Activated naive CD8-positive, alpha-beta T cell treated with anti-CD3 and anti-CD28 coated beads, Interleukin-2, amount 50 U/mL, for 16 hours (primary cell): ENCODE measurements at regions not wholly inside any gene's neighbourhood (a gene's known extent, or its start where the extent isn't known, plus 50 kb on each side); places are given as distances from the start of the nearest gene placed in this dataset.

Experiments
- DNase-seq: peaks from one replicate; pipeline ENCODE4 v3.0.0-alpha.2; 2020; ENCODE audit warnings: low read depth, low spot score

DNA sequence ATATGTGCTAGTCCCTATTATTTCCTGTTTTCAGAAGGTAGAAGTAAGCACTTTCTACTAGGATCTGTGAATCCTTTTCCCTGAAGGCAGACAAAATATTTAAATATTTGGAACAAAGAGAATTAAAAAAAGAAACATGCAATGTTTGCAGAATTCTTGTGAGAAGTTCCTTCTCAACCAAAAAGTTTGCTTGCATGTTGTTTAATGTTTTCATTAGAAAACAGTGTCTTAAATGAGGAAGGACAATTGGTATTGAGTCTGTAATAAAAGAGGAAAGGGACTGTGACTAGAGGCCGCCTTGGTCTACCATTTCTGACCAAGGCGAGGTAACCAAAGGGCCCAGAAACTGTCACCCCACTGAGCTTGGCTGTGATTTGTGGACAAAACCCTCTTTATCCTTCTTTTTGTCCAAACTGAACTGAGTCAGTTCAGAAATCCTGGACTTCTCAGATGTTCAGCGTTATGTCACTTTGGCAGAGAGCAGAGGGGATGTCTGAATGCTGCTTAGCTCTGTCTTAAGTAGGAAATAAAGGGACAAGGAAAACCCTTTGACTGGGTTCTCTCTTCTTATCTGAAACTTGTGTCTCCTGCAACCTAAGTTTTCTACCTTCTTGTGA lies 129.8 kb upstream of the CPM start:
- DNase-seq = no peak

DNA sequence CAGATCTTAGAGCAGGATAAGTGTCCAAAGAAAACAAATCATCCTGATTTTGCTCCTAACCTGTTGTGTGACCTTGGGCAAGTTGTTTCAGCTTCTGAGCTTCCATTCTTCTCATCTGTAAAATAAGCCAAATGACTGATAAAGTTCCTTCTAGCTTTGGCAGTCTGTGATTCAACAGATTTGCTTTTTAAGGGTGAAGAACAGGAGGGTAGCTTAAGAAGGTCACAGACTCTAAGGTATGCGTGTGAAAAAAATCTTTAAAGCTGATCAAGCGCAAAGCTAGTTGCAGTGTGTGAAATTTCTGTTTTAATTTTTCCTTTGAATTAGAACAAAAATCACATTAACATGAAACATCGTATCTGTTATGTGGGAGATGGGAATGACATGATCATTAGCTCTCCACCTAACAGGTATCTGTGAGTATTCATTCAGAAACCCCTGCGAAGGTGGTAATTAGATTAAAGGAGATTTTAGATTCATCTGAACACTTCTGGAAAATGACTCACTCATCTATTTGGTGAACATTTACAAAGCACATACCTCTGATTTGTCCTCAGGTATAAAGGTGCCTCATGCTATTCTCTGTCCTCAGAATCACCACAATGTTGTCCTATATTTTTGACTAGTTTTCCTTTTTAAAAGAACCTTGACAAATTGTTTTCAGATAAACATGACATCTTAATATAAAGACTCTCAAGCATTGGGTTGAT lies 131.9 kb upstream of the CPM start:
- no peak for DNase-seq

DNA sequence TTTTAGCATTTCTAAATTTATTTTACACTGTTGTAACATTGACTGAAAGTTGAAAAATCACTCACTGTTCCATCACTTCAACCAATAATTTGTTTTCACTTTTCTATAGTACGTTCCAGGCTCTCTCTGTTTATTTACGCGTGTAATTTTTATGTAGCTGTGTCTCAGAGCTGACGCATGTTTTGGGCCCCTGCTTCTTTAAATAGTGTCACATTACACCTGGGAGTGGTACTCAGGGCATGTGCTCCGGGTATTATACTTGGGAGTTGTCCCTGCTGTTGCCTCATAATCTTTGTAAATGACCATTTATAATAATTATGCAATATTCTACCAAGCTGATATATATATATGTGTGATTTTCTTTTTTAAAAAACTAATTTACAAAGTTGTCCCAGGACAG lies 132.8 kb upstream of the CPM start:
- no peak for DNase-seq

DNA sequence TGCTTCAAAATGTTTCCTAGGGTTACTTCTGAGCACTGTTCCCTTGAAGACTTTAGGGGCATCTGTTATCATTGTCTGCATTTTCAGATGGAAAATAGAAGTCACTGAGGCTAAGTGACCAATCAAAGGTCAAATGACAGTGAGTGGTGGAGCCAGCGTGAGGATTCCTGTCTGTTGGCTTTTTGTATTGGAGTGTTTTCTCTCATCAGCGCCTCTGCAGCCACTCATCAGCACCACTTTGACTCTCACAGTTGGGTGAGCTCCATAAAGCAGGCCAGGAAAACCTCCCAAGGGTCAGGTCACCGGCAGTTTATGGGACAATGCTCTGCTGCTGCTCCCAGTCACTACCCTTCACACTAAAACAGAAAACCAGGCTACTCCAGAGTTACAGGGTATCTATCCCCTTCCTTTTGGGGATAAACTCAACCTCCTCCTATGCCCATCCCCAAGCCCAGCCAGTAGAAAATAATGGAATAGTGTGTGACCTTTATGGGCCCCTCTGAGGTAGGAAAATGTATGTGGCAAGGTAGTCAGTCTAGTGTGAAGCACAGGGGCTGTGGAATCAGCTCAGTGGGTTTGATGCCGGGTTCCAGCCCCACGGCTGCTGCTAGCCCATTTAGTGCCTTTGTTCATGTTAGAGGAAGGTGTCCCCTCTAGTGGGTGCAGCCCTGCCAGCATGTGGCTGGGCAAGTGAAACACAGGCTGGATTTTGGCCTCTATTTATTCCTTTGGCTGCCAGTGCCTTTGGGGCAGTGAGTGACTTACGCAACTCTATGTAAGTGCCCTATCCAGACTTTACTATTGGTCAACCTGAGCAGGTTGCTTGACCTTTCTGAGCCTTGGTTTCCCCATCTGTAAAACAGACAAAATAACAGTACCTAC lies 133.8 kb upstream of the CPM start:
- no peak for DNase-seq

DNA sequence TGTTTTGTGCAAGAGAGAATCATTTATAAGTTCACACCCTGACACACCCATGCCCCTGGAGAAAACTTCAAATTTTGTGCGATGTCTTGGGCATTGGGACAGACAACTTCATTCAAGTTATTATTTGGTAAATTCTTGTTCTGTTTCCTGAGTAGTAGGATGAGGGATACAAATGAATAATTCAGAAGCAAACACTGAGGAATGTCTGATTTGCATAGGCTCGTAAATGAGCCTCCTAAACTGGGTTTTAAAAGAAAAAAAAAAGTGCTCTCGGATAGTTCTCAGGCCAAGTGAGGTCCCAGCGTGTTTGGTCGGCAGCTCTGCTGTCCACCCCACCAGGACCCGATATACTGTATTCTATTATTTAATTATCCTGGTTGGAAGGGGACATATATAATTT lies 134.7 kb upstream of the CPM start:
- no peak for DNase-seq

DNA sequence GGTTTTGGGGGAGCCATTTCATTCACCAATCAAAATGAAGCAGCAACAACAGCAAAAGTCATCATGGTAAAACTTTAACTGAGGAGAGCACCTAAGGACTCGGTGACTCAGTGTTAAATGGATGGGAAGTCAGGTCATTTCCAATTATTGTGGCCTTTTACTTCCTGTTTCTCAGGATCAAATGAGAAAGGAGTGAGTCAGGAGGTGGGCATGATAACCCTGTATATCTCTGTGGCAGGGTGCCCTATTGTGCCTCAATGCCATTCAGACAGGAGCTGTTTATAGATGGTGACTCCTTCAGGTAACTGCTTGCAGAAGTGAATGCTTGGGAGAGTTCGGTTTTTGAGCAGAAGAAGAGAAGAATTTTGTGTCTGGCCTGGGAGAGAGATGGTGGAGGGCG lies 135.5 kb upstream of the CPM start:
- no peak for DNase-seq

GRCh38 chr12:69069479-69069878 lies 136.5 kb upstream of the CPM start:
- no peak for DNase-seq

DNA sequence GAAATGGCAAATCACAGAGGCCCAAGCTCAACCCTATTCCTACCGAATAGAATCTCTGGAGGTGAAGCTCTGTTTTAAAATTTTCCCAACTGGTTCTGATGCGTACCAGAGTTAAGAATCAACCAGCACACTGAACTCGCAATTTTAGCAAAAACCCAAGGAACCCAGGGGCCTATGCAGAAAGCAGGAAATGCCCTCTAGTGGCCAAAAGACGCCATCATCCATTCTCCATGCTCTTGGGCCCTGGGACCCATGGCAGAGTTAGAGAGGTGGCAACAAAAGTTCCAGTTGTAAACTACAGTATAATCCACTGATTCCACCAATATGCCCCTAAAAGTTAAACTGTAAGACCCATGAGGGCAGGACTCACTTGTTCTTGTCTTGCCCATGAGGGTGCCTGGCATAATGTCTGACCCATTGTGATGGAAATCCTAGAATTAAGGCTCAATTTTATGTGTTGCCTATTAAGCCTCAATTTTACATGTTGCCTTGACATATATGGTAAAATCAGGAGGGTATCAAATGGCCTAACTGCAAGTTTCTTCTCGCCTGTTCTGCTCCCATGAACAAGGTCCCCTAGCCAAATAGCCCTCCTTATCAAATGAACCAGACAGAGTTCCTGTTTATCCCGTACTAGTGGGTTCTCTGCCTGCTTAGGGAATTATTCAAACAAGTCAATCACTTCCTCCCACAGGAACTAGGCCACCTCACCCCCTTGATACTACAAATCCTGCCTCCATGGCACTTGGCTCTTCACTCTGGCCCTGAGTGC lies 137.5 kb upstream of the CPM start:
- peak; percentile 37 for DNase-seq

- DNase-seq = no peak
Measured at GRCh38 chr12:69071091-69071370, 138.1 kb upstream of the CPM start.

DNA sequence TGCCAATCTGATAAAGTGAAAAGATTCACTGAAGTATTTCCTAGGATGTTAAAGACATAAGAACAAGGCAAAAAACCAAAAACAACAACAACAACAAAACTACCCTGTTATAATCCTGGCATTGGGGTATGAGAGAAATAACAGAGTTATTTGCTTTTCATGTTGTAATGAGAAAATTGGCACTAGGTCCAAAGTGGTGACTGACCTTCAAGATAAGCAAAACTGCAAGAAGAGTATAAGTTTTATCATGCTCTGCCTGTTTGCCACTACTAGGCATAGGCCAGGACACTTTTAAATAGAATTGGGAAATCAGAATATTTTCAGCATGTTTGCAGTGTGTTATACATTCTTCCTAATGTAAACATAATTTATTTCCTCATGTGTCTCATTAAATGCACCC lies 140.1 kb upstream of the CPM start:
- DNase-seq = no peak

DNA sequence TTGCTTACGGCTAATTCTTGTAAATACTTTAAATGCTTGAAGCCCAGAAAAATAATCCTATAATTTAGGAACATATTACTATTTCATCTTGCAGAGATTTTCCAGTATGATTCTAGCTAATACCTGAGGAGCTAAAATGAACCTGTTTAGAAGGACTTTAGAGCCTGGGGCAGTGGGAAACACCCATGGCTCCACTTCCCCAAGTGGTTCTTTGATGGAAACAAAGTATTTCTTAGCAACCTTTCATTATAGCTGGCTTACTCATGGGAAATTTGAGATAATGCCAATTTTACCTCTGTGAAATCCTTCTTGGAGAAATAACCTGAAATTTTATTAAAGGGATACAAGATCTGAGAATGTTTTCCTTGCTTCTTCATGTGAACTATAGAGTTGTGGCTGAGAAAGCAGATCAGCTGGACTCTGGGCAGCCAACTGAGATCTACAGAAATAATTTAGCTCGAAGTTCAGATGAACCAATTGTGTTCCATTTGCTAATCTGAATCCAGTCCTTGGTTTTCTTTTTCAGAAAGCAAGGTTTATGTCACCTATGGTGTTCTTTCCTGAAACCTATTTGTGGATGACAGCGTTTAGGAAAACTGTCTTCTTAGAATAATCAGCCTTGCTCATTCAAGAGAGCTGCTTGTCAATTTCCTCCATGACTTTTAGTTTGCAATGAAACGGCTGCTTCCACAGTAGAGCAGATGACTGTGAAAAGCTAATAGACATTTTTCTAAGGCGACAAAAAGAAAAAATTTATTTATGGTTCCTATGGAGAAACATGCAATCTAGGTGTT lies 141.8 kb upstream of the CPM start:
- DNase-seq = no peak

- DNase-seq = no peak
Measured at GRCh38 chr12:69083689-69084088, 150.7 kb upstream of the CPM start.

DNA sequence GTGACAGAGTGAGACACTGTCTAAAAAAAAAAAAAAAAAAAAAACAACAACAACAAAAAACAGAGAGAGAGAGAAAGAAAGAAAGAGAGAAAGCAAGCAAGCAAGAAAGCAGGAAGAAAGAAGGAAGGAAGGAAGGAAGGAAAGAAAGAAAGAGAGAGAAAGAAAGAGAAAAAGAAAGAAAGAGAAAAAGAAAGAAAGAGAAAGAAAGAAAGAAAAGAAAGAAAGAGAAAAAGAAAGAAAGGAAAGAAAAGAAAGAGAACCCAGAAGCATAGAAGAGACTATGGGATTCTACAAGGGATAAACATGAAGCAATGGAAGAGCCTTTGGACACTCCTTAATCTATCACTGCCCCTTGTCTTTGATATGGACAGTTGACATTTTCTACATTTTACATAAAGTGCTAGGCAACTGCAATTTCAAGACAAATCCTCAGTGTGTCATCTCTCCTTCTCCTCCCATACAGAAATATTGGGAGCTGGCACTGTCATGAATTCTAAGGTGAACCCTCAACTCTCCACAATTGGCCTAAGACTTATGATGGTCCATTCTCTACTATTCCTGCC lies 151.9 kb upstream of the CPM start:
- no peak for DNase-seq

DNA sequence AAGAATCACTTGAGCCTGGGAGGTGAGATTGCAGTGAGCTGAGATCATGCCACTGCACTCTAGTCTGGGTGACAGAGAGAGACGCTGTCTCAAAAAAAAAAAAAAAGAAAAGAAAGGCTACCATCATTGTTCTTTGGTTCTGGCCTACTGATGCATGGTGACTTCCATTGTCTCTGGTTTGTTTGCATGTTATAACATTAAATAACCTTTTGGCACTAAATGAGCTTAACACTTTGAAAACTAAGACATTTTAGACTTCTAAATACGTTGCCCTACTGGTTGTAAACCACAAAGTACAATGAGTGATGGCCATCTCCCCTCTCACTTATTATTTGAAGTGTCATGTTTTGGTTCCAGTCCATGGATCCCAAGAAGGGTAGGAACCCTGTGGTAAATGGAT lies 152.9 kb upstream of the CPM start:
- DNase-seq = no peak

- no peak for DNase-seq
Measured at GRCh38 chr12:69087986-69088385, 151.4 kb upstream of the CPSF6 start.

DNA sequence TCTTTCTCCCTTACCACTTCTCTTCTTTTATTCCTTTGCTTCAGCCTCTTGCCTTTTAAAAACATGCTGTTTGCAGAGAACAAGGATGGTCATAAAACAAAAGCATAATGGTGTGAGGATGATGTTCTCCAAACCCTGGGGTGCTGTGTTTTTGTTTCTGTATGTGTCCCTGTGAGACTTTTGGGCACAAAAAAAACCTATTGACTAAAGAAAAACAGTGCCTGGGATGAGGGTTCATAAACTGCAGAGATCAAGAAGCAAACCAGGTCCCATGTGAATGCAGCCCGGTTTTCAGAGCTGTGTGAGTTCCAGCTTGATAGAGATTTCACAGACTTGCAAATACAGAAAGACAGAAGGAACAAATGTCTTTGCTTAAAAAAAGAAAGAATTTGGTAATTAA lies 148.6 kb upstream of the CPSF6 start:
- DNase-seq = no peak

GRCh38 chr12:69091442-69092017 lies 147.8 kb upstream of the CPSF6 start:
- DNase-seq = no peak

DNA sequence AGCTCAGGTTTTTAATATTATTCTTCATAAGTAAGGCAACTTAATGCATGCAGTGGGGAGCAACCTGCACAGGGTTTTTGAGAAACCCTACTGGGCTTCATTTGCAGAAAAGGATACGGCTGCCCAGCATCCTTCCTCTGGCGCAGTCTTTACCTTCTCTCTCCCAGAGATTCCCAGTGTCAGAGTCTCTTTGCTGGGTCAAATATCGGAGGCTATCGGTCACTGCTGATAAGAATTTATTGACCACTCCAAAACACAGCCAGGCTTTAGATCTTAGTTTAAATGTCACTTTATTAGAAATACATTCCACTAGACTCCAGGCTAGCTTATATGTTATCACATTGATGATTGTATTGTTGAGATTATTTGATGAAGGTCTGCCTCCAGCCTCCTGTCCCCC lies 147.2 kb upstream of the CPSF6 start:
- DNase-seq = no peak

DNA sequence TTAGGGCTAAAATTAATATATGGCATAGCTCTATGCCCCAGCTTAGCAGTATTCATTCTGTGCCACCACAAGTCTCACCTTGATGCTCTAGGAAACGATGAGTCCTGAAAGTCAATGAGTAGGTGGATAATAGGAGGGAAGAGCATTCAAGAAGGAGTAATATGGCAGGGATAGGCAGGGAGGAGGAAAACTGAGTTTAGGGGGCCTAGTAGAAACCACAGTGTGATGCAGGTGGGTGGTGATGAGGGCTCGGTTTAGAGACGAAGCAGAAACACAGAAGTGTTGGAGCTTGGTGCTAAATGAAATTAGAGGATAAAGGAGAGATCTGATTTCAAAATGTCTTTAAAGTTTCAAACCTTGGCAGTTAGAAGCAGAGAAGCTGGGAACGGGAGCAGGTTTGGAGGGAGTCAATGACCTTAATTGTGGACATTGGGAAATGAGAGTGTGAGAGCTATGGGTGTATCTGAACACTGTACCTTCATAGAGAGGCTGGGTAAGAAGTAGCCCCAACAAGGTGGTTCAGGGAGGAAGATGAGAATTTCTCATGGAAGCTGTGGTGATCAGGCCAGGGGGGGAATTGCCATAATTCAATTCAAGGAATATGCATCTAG lies 144.7 kb upstream of the CPSF6 start:
- DNase-seq = no peak

DNA sequence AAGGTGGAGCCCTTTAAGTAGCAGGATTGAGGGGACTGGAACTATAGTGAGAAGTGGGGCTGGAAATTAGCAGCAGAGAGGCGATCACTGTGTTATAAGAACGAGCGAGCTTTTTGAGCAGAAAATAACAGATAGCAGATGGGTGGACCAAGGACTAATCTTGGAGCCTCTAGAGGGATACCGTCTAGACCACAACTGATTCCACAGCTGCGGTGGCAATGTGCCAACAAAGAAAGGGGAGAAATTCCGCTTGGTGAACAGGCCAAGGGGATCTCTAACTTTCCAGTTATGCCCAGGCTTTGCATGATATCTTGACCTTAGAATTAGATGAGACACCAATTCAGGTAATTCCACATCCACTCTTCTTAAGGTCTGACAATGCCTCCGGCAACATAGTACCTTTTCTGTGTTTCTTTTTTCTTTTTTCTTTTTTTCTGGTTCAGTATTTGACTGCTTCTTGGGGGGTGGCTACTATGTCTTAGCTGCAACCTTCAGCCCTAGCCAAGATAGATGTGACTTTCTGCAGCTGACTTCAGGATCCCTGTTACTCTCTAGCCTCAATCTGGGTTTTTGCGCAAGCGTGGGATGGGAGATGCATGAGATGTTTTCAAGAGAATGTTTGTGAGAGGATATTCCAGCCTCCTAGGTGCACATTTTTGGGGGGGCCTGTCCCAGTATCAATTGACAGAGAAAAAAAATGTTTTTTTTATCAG lies 143.4 kb upstream of the CPSF6 start:
- no peak for DNase-seq
